IMR-90 (cell line): ENCODE measurements at regions not wholly inside any gene's neighbourhood (a gene's known extent, or its start where the extent isn't known, plus 50 kb on each side); places are given as distances from the start of the nearest gene placed in this dataset.

Experiments used
- ATAC-seq: fragments of 200-7000 bp; cut with Tn5 transposase; 2 replicates; pipeline ENCODE4 v1.9.1; 2020; ENCODE audit warnings: low read depth, mild to moderate bottlenecking, moderate library complexity
- BruUV-seq: library from RNA; stranded (reverse); fragments of 400-500 nt; replicated peaks from 2 replicates; lab custom pipeline; 2021; lab: Mats Ljungman, UMichigan
- CTCF ChIA-PET: fragments of 300-600 bp; formaldehyde crosslinking; extraction: SDS; loops from one replicate; lab custom pipeline; 2021; ENCODE audit warnings: antibody characterized with exemption; lab: Yijun Ruan, JAX
- POLR2A ChIA-PET: fragments of 300-600 bp; sonication (Branson Sonifier 250); formaldehyde crosslinking; loops from one replicate; lab custom pipeline; 2022; ENCODE audit warnings: antibody characterized with exemption; ENCODE audit not compliant: unreplicated experiment; lab: Charles Lee
- DNase-seq: peaks from one replicate; pipeline ENCODE4 v3.0.0; 2013
- H2AFZ ChIP-seq: replicated peaks from 2 replicates; pipeline ENCODE3; 2013; ENCODE audit warnings: low read length, mild to moderate bottlenecking; ENCODE audit not compliant: poor library complexity
- H2AK5ac ChIP-seq: 2 replicates; pipeline ENCODE4 v1.6.1; 2013; ENCODE audit warnings: low read depth, low read length, inconsistent platforms
- H2AK9ac ChIP-seq: replicated peaks from 2 replicates; pipeline ENCODE3; 2013; ENCODE audit warnings: mild to moderate bottlenecking, low read depth, low read length, moderate library complexity; ENCODE audit not compliant: poor library complexity
- H2BK120ac ChIP-seq: 2 replicates; pipeline ENCODE4 v1.6.1; 2013; ENCODE audit warnings: low read depth, low read length, inconsistent platforms
- H2BK15ac ChIP-seq: 3 replicates; pipeline ENCODE4 v1.6.1; 2013; ENCODE audit warnings: low read depth, low read length, inconsistent platforms
- H2BK20ac ChIP-seq: 2 replicates; pipeline ENCODE4 v1.6.1; 2013; ENCODE audit warnings: low read depth, mild to moderate bottlenecking, inconsistent platforms, low read length, moderate library complexity
- H2BK5ac ChIP-seq: 2 replicates; pipeline ENCODE4 v1.6.1; 2013; ENCODE audit warnings: mild to moderate bottlenecking, low read depth, low read length, inconsistent platforms; ENCODE audit not compliant: poor library complexity, severe bottlenecking
- H3K14ac ChIP-seq: replicated peaks from 2 replicates; pipeline ENCODE4 v1.6.1; 2013; ENCODE audit warnings: low read depth, low read length, inconsistent platforms
- H3K18ac ChIP-seq: 2 replicates; pipeline ENCODE4 v1.6.1; 2013; ENCODE audit warnings: low read depth, low read length, control low read depth
- H3K23ac ChIP-seq: 2 replicates; pipeline ENCODE4 v1.6.1; 2013; ENCODE audit warnings: low read depth, low read length, inconsistent platforms
- H3K27ac ChIP-seq: 2 replicates; pipeline ENCODE4 v1.5.1; 2013; ENCODE audit warnings: mild to moderate bottlenecking, control low read depth, low read length; ENCODE audit not compliant: insufficient read depth
- H3K27me3 ChIP-seq: 2 replicates; pipeline ENCODE4 v1.6.1; 2013; ENCODE audit warnings: low read length; ENCODE audit not compliant: control insufficient read depth, insufficient read depth
- H3K36me3 ChIP-seq: 2 replicates; pipeline ENCODE4 v1.6.1; 2013; ENCODE audit warnings: low read length, mixed read lengths; ENCODE audit not compliant: control insufficient read depth, insufficient read depth
- H3K4ac ChIP-seq: 2 replicates; pipeline ENCODE4 v1.6.1; 2013; ENCODE audit warnings: low read depth, low read length, inconsistent platforms
- H3K4me1 ChIP-seq: 2 replicates; pipeline ENCODE4 v1.6.1; 2013; ENCODE audit warnings: low read length, mixed read lengths; ENCODE audit not compliant: control insufficient read depth, insufficient read depth
- H3K4me2 ChIP-seq: 2 replicates; pipeline ENCODE4 v1.6.1; 2013; ENCODE audit warnings: low read depth, mild to moderate bottlenecking, control low read depth, low read length, moderate library complexity
- H3K4me3 ChIP-seq: 2 replicates; pipeline ENCODE4 v1.5.1; 2013; ENCODE audit warnings: low read depth, mild to moderate bottlenecking, control low read depth, low read length, moderate library complexity; ENCODE audit not compliant: insufficient read depth
- H3K56ac ChIP-seq: 2 replicates; pipeline ENCODE4 v1.6.1; 2013; ENCODE audit warnings: low read length, inconsistent platforms; ENCODE audit not compliant: insufficient read depth; ENCODE audit errors: extremely low read depth
- H3K79me1 ChIP-seq, 2 experiments: 2 replicates each; pipeline ENCODE4 v1.6.1; 2013; ENCODE audit warnings: low read length in 2 of 2, inconsistent platforms in 1 of 2, low read depth in 1 of 2
- H3K9ac ChIP-seq: 2 replicates; pipeline ENCODE4 v1.6.1; 2013; ENCODE audit warnings: low read depth, low read length, control low read depth
- H3K9me1 ChIP-seq: 2 replicates; pipeline ENCODE4 v1.6.1; 2013; ENCODE audit warnings: low read length, inconsistent platforms; ENCODE audit not compliant: insufficient read depth
- H3K9me3 ChIP-seq: 2 replicates; pipeline ENCODE4 v1.6.1; 2013; ENCODE audit warnings: low read length; ENCODE audit not compliant: control insufficient read depth, insufficient read depth
- H4K20me1 ChIP-seq: 2 replicates; pipeline ENCODE4 v1.6.1; 2013; ENCODE audit warnings: low read length, inconsistent platforms; ENCODE audit not compliant: insufficient read depth
- H4K5ac ChIP-seq: 2 replicates; pipeline ENCODE4 v1.6.1; 2013; ENCODE audit warnings: mild to moderate bottlenecking, low read depth, low read length, control low read depth
- H4K8ac ChIP-seq, 2 experiments: 2 replicates each; pipeline ENCODE4 v1.6.1; 2013; ENCODE audit warnings: low read depth in 2 of 2, low read length in 2 of 2, control low read depth in 1 of 2, inconsistent platforms in 1 of 2
- H4K91ac ChIP-seq: 2 replicates; pipeline ENCODE4 v1.6.1; 2013; ENCODE audit warnings: low read depth, low read length, inconsistent platforms; ENCODE audit not compliant: insufficient read depth
- FOS ChIP-seq: fragments of 150-350 bp; IDR thresholded peaks from 2 replicates; pipeline ENCODE4 v1.6.1; 2016; ENCODE audit warnings: low read depth, low read length
- NFE2L2 ChIP-seq: fragments of 150-350 bp; IDR thresholded peaks from 2 replicates; pipeline ENCODE4 v1.6.1; 2016; ENCODE audit warnings: low read depth, mild to moderate bottlenecking, low read length
- WGBS, 2 experiments: methylation state at CpG; one replicate each; pipeline versions ENCODE4 v1.1.5 to v1.1.7; 2013; ENCODE audit warnings: missing lambda C conversion rate in 2 of 2; ENCODE audit not compliant: insufficient read length in 1 of 2; ENCODE audit errors: extremely low coverage in 2 of 2; 5-methylcytosine and 5-hydroxymethylcytosine counted together
- dilution Hi-C: fragments of 300-500 bp; cut with HindIII; formaldehyde crosslinking; loops from one replicate; pipeline ENCODE4 v1.14.3; 2018; ENCODE audit warnings: low sequenced_read_pairs; ENCODE audit not compliant: unreplicated experiment
- in situ Hi-C: fragments of 300-500 bp; cut with MboI; formaldehyde crosslinking; loops from 3 replicates; pipeline ENCODE4 v1.14.3; 2019; ENCODE audit warnings: low sequenced_read_pairs, inconsistent platforms, mixed read lengths
- intact Hi-C: fragments of 100-400 bp; cut with micrococcal nuclease; formaldehyde crosslinking; loops from 2 replicates; pipeline ENCODE4 v1.10.0; 2022

GRCh38 chr6:121691126-121691551 is 255.7 kb downstream of the GJA1 start:
- Histone ChIP-seq H4K8ac (peak overlapping the region; percentile 26 to 71; a peak in 2 of 4 replicates), H3K9me1 (peaks cover 3% of the 10 kb centered on the region; the same call in 1 of the 2 replicates), H3K4me2 (peak overlapping the region; percentile 71; the same call in 1 of the 2 replicates), H3K79me1 (no peaks in the 10 kb centered on the region), H2BK20ac (peak overlapping the region; percentile 66), H2AFZ (no peak overlapping the region), H3K27ac (peak overlapping the region; percentile 21; the same call in 1 of the 2 replicates), H3K14ac (no peak overlapping the region), H3K4me3 (no peak overlapping the region), H3K27me3 (no peaks in the 10 kb centered on the region), H3K56ac (peak overlapping the region; percentile 22; the same call in 1 of the 2 replicates), H2BK5ac (peak overlapping the region; percentile 80), H4K5ac (peak overlapping the region; percentile 84; the same call in 1 of the 2 replicates), H3K9me3 (no peaks in the 10 kb centered on the region), H2AK9ac (no peak overlapping the region), H4K91ac (no peak overlapping the region), H3K18ac (peak overlapping the region; percentile 77), H3K36me3 (no peaks in the 10 kb centered on the region), H2BK15ac (0 out of 3 replicates have a peak overlapping the region, but pooled peaks have one; percentile 48), H2BK120ac (peak overlapping the region; percentile 69), H3K23ac (peak overlapping the region; percentile 22; the same call in 1 of the 2 replicates), H3K4ac (peak overlapping the region; percentile 47; the same call in 1 of the 2 replicates), H3K4me1 (peaks cover 11% of the 10 kb centered on the region), H4K20me1 (no peaks in the 10 kb centered on the region), H3K9ac (no peak overlapping the region), H2AK5ac (no peak overlapping the region)
- dilution Hi-C loops (no loop called here), in situ Hi-C loops (no loop called here), intact Hi-C loops (loop anchor here (1.0 to 10.0 kb wide), 4 partner anchors 156 to 344 kb away; no protein-coding TSS in a partner anchor)
- ChIA-PET POLR2A (no interaction called here), CTCF (interaction anchor here (0.6 kb wide), 1 partner anchor 194 kb away, joined by 3 read pairs; no protein-coding TSS in a partner anchor)
- TF ChIP-seq FOS (peak; percentile 64), NFE2L2 (no peak)
- ATAC-seq: peak; percentile 78
- no TSS peak for BruUV-seq
- peak; percentile 68 for DNase-seq
- WGBS, 2 experiments: no CpG with 5 or more reads among the region's 1 CpG
